SKM-1 (cell line): ENCODE measurements at regions not wholly inside any gene's neighbourhood (a gene's known extent, or its start where the extent isn't known, plus 50 kb on each side); places are given as distances from the start of the nearest gene placed in this dataset.
"Not testable (repeated sequence)": the region's sequence is repeated elsewhere in the genome, so short reads cannot be mapped to it uniquely, and the experiment has no call there.

Source experiments
- DNase-seq: peaks from one replicate; lab custom pipeline; 2025; ENCODE audit not compliant: unreplicated experiment; lab: John Stamatoyannopoulos, UW

- peak; percentile 2 for DNase-seq
Observed at GRCh38 chr6:133099573-133099972, 141.6 kb upstream of the EYA4 start.

- no peak for DNase-seq
Observed at GRCh38 chr6:133100865-133101264, 140.3 kb upstream of the EYA4 start.

GRCh38 chr6:133101790-133102189, 139.4 kb upstream of the EYA4 start:
- DNase-seq, result no peak

- no peak for DNase-seq
Observed at GRCh38 chr6:133106934-133107333, 134.2 kb upstream of the EYA4 start.

GRCh38 chr6:133108419-133108818, 132.7 kb upstream of the EYA4 start:
- DNase-seq, result no peak

GRCh38 chr6:133114973-133115372, 126.2 kb upstream of the EYA4 start:
- no peak for DNase-seq

- DNase-seq, result no peak
Observed at GRCh38 chr6:133115946-133116345, 125.2 kb upstream of the EYA4 start.

GRCh38 chr6:133128191-133128590, 113.0 kb upstream of the EYA4 start:
- no peak for DNase-seq

- DNase-seq, result no peak
Observed at GRCh38 chr6:133129556-133129955, 111.6 kb upstream of the EYA4 start.

GRCh38 chr6:133130863-133131262, 110.3 kb upstream of the EYA4 start:
- no peak for DNase-seq

- DNase-seq, result no peak
Observed at GRCh38 chr6:133131621-133132465, 109.3 kb upstream of the EYA4 start.

- no peak for DNase-seq
Observed at GRCh38 chr6:133132466-133132971, 108.6 kb upstream of the EYA4 start.

GRCh38 chr6:133136177-133136880, 104.8 kb upstream of the EYA4 start:
- DNase-seq, result no peak

GRCh38 chr6:133147470-133148184, 93.5 kb upstream of the EYA4 start:
- DNase-seq, result not testable (repeated sequence)

- DNase-seq, result no peak
Observed at GRCh38 chr6:133156689-133157088, 84.5 kb upstream of the EYA4 start.

- no peak for DNase-seq
Observed at GRCh38 chr6:133157995-133158394, 83.2 kb upstream of the EYA4 start.

- no peak for DNase-seq
Observed at GRCh38 chr6:133159255-133159795, 81.8 kb upstream of the EYA4 start.

GRCh38 chr6:133160536-133160935, 80.6 kb upstream of the EYA4 start:
- DNase-seq, result no peak

- DNase-seq, result no peak
Observed at GRCh38 chr6:133165235-133165634, 75.9 kb upstream of the EYA4 start.

GRCh38 chr6:133166766-133167165, 74.4 kb upstream of the EYA4 start:
- DNase-seq, result no peak

- DNase-seq, result no peak
Observed at GRCh38 chr6:133169901-133170300, 71.3 kb upstream of the EYA4 start.
